GM12891 (cell line): ENCODE measurements at regions not wholly inside any gene's neighbourhood (a gene's known extent, or its start where the extent isn't known, plus 50 kb on each side); places are given as distances from the start of the nearest gene placed in this dataset.

Source experiments
- PAX5 ChIP-seq: IDR thresholded peaks from 2 replicates; pipeline ENCODE4 v1.6.1; 2011; ENCODE audit warnings: low read length, moderate library complexity, mild to moderate bottlenecking; ENCODE audit not compliant: insufficient read depth, severe bottlenecking
- POLR2A ChIP-seq: IDR thresholded peaks from 2 replicates; pipeline ENCODE4 v1.6.1; 2011; ENCODE audit warnings: low read depth, low read length, control low read depth
- POLR2AphosphoS5 ChIP-seq: IDR thresholded peaks from 2 replicates; pipeline ENCODE4 v1.6.1; 2011; ENCODE audit warnings: low read depth, low read length, control low read depth

GRCh38 chr12:89783359-89784060, 74.9 kb upstream of the ATP2B1 start:
- no peak for TF ChIP-seq POLR2AphosphoS5
- no peak for TF ChIP-seq POLR2A
- TF ChIP-seq PAX5 = no peak
